MV-4-11 (cell line): ENCODE measurements at regions not wholly inside any gene's neighbourhood (a gene's known extent, or its start where the extent isn't known, plus 50 kb on each side); places are given as distances from the start of the nearest gene placed in this dataset.

Experiments
- DNase-seq: peaks from one replicate; lab custom pipeline; 2025; lab: John Stamatoyannopoulos, UW

DNA sequence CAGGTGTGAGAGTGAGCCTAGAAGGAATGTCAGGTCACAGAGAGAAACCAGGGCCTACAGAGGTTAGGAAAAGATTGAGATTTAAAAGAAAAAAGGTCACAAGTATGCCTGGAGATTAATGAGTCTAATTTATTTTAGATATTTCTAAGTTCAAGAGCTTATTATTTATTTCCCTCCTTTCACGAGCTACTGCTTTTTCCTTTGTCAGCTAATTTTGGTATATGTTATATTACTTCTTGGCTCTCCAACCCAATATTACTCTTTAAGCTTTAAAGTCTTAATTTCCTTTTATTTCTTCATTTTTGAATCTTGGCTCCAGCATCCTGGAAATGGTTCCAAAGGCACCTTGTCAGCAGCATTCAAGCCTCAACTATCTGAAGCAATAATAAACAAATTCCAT, 109.5 kb upstream of the MIS18BP1 start:
- DNase-seq: no peak

DNA sequence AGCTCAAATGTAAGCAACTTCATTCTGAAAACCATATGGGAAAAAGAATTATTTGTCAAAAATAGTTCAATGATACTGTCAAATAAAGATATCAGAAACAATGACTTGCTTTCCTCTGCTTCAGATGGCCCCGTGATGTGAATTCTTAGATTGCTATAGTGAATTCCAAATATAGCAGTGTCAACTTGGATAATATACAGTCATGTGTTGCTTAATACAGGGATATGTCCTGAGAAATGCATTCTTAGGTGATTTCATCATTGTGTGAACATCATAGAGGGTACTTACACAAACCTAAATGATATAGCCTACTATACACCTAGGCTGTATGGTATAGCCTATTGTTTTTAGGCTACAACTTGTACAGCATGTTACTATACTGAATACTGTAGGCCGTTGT, 108.7 kb upstream of the MIS18BP1 start:
- DNase-seq: no peak

DNA sequence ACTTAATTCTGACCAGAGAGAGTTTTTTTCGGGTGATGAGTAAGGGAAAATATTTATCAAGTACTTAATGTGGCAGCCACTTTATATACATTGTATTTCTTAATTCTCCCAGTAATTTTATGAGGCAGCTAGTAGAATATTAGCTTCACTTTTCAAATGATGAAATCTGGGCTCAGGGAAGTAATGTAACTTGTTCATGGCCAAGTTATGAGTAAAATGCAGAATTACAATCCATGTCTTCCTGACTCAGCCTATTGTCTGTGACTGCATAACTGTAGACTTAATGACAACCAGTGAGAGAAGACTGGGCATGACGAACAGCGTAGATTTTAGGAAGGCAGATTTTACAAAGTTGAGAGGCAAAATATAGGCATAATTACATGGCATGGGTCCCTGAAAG, 106.7 kb upstream of the MIS18BP1 start:
- DNase-seq: no peak

DNA sequence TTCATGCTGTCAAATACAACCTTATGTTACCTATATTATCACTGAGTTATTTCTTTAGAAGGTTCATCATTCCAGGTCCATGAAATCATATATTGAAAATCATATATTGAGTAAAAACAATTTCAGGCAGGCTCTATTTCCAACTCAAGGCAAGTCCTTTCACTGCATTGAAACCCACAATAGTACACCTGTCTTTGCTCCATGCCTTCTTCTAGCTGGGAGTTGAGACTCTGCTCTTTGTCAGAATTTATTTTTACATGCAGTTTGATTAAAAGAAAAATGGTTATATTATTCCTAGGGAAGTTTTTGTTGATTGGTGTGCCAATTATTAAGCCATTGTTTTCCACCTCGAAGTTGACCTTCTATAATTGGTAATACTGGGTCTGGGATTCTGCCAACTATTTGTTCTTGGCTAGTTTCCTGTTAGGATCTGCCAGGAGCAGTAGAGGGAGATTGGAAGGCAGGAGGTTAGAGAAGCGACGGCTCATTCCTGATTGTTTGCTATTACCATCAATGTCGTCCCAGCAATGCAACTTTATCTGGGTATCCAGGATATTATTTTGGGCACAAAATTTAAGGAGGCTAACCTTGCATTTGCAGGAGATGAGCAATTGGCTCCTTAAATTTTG, 79.5 kb upstream of the MIS18BP1 start:
- no peak for DNase-seq

DNA sequence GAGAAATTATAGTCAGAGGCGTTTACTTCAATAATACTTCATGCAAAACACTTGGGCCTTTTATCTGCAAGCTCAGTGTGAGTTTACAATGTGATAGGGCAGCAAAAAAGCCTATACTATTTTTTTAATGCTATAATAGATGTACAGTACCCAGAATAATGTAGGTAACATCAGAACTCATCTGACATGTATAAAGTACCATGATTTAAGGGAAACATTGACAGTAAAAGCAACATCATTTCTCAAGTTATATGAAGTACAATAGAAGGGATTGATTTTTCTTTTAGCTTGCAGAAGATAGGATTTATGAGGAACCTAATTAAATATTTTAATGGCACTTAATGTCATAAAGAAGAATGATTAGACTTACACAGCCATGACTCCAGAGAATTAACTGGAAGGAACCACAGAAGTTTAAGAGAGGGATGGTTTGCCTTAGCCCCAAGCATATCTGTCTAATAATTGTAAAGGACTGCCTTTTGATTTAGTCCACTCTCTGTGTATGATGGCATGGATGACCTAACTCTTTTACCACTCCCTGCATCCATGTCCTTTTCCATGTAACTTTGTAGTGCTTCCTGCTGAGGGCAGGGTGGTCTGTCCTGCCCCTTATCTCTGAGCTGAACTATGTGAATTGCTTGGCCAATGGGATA, 55.9 kb upstream of the MIS18BP1 start:
- no peak for DNase-seq
